Left cardiac atrium (tissue), 4 donors: ENCODE measurements at regions not wholly inside any gene's neighbourhood (a gene's known extent, or its start where the extent isn't known, plus 50 kb on each side); places are given as distances from the start of the nearest gene placed in this dataset.
"Not testable (repeated sequence)": the region's sequence is repeated elsewhere in the genome, so short reads cannot be mapped to it uniquely, and the experiment has no call there.

Source experiments
- ATAC-seq, 2 donors: fragments of 200-7000 bp; cut with Tn5 transposase; one replicate each; pipeline ENCODE4 v1.9.1; 2020; ENCODE audit warnings: mild to moderate bottlenecking in 2 of 2, moderate library complexity in 2 of 2
- DNase-seq: peaks from one replicate; pipeline ENCODE4 v3.0.0-alpha.2; 2020
- intact Hi-C, 2 donors: fragments of 100-400 bp; cut with DNase I; formaldehyde crosslinking; loops; one replicate each; pipeline versions ENCODE4 v1.14.1 to v1.15.1; 2022 to 2023
- donor health status: DM: no; HTN: yes; CAD: no.
- donor health status: DM: no; HTN: yes; CAD: no; lungs with severe emphysema.
- donor health status: DM: yes; HTN: yes; CAD: no.
- donor health status: Dilated cardiomyopathy.

DNA sequence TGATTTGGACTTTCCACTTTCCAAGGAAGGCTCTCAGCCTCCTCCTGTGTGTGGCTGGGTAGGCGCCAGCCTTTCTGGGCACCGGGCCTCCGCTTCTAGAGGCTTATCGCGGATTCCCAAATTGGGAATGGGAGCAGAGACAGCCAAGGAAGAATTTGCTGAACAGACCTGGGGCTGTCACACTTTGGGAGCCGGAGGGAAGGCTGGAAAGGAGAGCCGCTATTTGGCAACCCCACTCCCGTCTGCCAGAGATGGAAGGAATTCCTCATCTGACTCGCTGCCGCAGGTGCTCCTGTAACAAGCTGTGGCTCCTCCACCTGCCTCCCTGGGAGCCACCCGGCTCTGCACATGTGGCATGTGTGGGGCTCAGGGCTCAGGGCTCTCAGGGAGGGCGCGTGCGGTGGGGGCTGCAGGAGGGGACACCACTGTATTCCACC is 50.8 kb upstream of the ECHDC3 start:
- ATAC-seq (peak; percentile 76 to 77), DNase-seq (peak; percentile 36)
- intact Hi-C loops = loop anchor here in 1 of 2 donors (5.0 kb wide), 1 partner anchor 79 kb away; the partner anchor contains the start of gene USP6NL

DNA sequence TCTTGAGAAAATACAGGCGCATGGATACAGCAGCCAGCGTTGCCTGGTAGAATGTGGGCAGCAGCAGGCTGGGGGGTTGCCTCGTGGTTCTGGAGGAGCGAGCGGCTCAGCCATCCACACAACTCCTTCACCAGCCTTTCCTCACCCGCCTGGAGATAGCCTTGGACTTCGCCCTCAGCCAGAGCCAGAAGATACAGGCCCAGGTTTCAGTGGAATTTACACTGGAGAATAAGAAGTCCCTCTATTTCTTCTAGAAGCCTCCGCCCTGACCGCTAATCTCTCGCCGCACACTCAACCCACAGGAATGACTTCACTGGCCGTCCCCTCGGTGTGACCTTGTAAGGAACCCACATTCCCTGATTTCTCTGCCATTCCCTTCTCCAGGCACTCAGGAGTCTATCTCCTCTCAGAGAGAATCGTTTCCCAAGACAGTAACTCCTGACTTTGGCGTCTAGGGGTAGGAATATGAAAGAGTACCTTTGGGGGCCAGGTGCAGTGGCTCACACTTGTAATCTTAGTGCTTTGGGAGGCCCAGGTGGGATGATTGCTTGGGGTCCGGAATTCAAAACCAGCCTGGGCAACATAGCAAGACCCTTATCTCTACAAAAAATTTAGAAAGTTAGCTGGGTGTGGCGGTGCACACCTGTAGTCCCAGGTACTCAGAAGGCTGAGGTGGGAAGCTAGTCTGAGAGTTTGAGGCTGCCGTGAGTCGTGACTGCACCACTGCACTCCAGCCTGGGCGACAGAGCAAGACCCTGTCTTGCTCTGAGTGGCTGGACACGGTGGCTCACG is 52.0 kb upstream of the ECHDC3 start:
- no peak for DNase-seq
- ATAC-seq = no peak
- intact Hi-C loops = loop anchor here in 1 of 2 donors (5.0 kb wide), 1 partner anchor 78 kb away; the partner anchor contains the start of gene USP6NL

DNA sequence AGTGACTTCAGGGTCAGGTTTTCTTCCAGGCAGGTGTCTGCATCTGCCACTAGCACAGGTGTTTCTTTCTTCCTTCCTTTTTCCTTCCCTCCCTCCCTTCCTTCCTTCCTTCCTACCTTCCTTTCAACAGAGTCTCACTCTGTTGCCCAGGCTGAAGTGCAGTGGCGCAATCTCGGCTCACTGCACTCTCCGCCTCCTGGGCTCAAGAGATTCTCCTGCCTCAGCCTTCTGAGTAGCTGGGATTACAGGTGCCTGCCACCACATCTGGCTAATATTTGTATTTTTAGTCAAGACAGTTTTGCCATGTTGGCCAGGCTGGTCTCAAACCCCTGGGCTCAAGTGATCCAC is 53.8 kb upstream of the ECHDC3 start:
- DNase-seq, intact Hi-C loops, ATAC-seq: not testable (repeated sequence)

DNA sequence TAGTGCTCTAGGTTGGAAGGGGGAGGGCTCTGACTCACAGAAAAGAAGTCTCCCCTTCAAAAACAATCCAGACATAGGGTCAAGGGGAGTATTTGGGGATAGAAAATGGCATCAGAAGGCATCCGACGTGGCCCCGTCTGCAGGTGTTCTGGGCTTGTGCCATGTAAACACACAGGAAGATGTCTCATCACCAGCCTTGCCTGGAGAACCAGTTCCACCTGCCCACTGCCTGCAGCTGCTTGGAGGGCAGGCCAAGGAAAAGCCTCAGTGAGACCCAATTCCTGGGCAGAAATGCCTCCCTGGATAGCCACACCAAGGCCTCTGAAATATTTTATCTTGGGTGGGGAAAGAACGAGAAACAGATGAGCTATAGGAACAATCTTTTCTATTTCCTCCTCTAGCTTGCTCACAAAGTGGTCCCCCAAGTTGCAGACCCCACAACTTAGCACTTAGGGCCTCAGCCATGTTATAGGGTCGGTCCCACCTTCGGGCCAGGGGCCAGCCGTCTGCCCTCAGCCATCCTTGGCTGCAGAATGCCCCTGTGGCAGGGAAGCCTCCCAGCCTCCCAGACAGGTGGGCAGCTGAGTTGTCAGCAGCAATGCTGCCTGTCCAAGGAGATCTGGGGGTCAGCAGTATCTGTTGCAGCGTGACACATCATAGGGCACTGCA is 54.3 kb upstream of the ECHDC3 start:
- ATAC-seq (no peak), DNase-seq (no peak)
- intact Hi-C loops = no loop called here

DNA sequence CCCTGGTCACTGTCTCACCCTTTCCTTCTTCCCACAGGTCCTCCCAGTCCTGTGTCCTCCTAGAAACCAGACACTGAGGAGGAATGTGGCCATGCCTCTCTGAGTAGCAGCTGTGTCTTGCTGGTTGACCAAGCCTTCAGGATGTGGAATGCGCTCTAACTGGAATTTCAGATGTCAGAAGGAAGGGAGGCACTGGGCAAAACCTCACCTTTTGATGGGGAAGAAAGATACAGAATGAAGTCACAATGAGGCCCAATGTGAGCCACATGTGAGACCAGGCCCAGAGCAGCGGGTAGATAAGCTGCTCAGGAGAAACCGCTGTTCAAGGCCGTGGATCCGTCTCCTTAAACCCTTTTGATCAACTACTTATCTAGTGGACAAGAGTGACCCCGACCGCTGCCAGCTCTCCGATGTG is 54.8 kb upstream of the ECHDC3 start:
- intact Hi-C loops = no loop called here
- ATAC-seq (no peak), DNase-seq (no peak)

DNA sequence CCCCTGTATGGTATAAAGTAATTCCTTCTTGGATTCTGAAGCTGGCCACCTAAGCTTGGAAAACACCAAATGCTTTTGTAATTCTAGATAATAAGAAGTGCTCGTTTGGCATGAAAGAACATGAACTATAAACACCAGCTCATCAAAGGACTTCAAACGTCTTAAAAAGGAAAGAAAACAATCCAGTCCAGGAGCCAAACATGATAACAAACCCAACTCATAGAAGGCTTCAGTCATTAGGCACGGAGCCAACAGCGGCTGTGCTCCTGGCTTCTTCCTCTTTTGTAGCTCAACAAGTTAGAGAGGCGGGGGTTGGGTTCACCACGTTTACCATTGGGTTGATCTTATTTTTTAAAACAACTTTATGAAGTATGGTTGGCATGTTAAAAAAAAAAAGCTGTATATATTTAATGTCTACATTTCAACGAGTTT is 56.4 kb upstream of the ECHDC3 start:
- peak in 1 of 2 donors; percentile 45 for ATAC-seq
- intact Hi-C loops = no loop called here

DNA sequence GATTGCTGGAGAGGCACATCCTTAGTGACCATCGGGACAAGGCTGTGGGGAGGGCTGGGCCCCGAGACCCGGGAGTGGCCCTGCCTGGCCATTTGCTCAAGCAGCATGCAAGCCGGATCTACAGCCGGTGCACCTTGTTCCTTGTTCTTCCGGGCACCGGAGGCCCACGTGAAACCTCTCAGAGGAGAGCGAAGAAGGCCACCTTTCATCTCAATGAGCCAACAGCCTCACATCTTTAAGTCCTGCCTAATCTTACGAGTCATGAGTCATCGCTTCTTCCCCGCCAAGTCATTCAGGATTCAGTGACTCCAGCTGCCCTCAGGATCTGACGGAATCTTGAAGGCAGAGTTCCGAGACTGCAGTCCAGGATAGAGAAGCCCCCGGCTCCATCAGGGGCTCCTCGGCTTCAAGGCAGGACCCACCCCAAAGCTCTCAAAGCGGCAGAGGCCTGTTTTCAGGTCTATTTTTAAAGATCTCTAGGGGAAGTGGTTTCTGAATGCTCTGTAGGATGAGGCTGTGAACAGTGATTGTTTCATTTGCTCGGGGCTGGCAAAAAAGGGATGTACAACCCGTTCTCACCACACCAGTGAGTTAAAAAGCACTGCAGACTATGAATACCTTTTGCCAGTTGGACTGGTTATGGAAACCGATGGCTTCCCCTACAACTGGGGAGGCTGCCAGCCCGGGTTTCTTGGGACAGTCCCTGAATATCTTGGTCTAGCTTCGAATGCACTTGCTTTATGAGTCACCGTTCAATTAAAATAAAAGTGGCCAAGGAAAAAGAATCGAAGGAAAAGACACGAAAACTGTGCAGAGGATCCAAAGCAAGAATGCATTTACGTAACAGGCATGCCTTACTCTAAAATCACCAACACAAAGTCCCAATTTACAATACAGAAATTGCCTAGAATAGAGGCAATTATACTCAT is 57.2 kb upstream of the ECHDC3 start:
- DNase-seq = peak; percentile 79
- intact Hi-C loops = no loop called here
- peak; percentile 72 to 86 for ATAC-seq

More for the DNA sequence above, 56.4 kb upstream of the ECHDC3 start:
- DNase-seq = peak; percentile 80

DNA sequence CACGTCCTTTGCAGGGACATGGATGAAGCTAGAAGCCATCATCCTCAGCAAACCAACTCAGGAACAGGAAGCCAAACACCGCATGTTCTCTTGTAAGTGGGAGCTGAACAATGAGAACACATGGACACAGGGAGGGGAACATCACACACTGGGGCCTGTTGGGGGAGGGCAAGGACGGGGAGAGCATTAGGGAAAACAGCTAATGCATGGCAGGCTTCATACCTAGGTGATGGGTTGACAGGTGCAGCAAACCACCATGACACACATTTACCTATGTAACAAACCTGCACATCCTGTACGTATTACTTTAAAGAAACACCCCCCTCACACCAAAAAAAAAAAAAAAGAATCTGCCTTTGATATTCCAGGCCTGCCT is 57.9 kb upstream of the ECHDC3 start:
- DNase-seq, intact Hi-C loops, ATAC-seq: not testable (repeated sequence)

DNA sequence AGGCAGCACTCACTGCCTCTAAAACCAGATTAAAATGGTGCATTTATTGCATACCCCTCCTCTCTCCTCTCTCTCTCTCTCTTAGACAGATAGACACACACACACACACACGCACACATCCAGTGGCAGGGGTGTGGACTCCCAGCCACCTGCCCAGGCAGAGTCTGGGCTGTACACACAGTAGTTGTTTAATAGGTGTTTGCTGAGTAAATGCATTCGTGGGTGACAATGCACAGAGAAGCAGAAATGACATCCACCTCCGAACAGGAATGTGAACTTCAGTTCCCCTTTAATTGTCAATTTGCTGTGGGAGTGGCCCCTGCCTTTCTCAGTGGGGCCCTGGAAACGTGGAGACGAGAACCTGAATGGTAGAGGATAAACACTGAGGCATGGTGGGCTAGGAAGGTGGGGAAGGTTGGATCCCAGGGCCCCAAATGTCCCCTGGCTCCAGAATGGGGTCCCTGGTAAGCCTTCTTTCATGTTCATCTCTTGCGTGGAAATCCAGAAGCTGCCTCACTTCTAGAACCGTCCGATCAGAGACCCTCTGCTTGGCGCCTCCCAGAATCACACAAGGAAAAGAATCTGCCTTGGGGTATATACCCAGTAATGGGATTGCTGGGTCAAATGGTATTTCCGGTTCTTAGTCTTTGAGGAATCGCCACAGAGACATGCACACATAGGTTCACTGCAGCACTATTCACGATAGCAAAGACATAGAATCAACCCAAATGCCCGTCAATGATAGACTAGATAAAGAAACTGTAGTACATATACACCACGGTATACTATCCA is 58.5 kb upstream of the ECHDC3 start:
- intact Hi-C loops = no loop called here
- no peak for ATAC-seq
- DNase-seq = no peak

DNA sequence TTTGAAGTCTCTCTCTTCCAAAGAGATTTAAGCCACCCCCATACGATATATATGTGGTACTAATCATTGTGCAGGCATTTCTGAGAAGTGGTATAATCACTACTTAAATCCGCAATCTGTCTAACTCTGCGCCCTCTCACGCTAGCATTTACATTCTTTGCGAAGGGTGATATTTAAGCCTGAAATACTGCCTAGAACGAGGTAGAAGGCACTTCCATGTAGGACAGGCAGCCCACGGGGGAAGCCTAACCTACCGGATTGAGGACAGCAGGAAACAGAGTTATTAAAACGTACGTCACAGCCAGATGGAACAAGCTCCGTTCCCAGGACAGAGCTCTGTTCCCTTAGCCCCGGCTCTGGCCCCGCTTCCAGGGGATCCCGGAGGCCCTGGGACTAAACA is 59.3 kb upstream of the ECHDC3 start:
- ATAC-seq = no peak
- intact Hi-C loops = no loop called here

DNA sequence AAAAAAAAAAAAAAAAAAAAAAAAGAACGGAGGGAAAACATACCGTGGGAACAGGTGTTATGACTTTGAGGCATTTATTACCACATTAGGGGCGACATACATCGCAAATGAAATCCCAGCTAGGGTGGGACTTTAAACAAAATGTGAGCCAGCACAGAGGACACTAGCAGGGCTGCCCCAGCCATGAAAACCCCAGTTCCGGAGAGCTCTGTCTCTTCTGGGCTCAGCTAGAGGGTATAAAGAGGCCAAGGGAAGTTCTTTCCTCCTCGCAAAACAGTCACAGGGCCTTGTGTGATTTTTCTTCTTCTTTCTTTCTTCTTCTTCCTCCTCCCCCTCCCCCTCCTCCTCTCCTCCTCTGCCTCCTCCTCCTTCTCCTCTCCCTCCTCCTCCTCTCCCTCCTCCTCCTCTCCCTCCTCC is 59.9 kb upstream of the ECHDC3 start:
- intact Hi-C loops = no loop called here
- ATAC-seq = no peak
- DNase-seq = no peak

More for the DNA sequence above, 59.3 kb upstream of the ECHDC3 start:
- no peak for DNase-seq

DNA sequence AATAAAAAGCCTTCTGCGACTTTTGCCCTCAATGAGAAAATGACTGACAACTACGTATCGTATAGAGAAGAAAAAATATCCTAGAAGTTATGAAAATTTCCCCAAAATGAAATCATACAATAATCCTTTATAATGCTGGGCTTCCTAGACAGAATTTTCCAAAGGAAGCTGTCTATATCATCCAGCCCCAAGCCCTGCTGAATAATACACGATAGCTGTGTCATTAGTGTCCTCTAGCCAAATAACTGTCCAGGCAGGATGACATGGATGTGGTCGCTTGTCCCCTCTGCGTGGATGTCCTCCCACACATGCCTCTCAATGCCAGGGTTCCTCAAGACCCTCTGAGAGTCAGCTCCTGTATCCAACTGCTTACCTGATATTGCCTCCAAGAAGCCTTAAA is 61.7 kb upstream of the ECHDC3 start:
- ATAC-seq (no peak), DNase-seq (no peak)
- intact Hi-C loops = no loop called here

DNA sequence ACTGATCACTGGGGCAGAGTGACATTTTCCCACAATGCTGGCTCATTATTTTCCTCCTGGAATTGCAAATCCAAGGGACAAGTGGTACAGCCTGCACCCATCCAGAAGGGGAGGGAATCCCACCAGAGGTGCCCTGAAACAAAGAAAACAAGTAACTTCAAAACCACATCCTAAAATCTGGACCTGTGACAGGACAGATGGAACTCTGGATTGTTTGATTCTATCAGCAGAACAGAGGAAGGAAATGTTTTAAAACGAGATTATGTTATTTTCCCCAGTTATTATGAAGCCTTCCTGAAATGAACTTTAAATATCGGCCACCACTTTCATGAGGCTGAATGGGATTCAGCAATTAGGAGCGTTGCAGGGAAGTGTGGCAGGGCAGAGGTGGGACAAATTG is 62.2 kb upstream of the ECHDC3 start:
- DNase-seq = no peak
- ATAC-seq = no peak
- intact Hi-C loops = no loop called here

DNA sequence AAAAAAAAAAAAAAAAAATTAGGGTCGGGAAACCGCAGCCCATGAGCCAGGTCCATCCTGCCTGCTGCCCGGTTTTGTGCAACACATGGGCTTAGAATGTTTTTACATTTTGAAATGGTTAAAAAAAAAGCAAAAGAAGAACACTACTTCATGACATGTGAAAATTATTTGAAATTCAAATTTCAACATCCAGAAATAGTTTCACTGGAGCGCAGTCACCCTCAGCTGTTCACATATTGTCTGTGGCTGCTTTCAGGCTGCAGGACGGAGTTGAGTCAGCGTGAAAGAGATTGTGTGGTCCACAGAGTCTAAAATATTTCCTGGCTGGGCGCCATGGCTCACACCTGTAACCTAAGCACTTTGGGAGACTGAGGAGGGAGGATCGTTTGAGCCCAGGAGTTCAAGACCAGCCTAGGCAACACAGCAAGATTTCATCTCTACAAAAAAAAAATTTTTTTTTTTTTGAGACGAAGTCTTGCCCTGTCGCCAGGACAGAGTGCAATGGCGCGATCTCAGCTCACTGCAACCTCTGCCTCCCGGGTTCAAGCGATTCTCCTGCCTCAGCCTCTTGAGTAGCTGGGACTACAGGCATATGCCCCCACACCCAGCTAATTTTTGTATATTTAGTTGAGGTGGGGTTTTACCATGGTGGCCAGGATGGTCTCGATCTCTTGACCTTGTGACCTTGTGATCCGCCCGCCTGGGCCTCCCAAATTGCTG is 63.9 kb upstream of the ECHDC3 start:
- ATAC-seq (no peak), DNase-seq (no peak)
- intact Hi-C loops = no loop called here

DNA sequence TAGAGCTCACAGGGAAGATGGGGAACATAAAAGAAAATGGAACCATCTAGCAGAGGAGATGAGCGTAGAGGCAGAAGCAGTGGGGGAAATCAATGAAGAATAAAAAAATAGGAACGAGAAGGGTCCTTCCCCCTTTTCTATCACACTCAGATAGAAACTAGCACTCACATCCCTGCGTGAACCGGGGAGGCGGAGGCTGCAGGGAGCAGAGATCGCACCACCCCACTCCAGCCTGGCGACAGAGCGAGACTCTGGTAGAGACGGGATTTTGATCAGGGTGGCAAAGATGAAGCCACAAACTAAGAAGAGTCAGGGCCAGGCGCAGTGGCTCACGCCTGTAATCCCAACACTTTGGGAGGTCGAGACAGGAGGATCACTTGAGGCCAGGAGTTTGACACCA is 64.7 kb upstream of the ECHDC3 start:
- DNase-seq (no peak), ATAC-seq (no peak)
- intact Hi-C loops = no loop called here

DNA sequence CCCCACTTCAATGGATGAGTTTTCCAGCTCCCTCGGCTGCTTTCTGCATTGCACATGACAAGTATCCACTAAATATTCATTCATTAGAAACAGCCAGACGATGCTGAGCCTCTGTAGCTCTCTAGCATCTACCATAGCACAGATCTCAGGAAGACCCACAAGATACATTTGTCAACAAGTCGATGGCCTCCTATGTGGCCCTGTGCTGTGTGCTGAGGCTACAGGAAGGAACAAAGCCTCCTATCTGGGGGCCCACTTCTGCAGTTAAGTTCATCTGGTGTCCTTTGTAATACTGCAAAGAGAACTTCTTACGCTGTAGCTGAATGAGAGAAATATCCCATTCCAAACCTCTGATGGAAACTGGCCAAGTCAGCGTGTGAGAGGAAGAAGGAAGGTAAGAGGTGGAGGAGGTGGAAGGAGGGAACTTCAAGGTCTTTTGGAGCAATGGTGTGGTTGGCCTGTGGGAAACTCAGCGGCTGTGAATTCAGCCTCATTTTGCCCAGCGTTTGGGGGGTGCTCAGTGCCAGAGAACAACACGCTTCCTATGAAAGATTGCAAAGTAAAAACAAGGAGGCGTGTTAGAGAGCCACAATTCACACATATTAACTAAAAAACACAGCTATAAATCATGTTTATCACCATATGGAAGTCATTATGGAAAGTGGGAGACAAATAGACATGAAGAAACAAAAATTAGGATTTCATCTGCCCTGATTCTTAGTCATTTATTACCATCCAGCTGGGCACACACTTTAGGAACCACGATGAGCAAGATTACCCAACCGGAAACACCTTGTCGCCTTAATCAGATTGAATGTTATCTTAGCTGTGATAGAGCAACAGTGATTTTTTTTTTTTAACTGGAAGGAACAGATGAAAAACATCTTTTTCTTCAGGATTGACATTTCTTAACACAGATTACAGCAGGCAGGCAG is 62.2 kb upstream of the USP6NL start:
- ATAC-seq = no peak
- intact Hi-C loops = no loop called here
- no peak for DNase-seq

DNA sequence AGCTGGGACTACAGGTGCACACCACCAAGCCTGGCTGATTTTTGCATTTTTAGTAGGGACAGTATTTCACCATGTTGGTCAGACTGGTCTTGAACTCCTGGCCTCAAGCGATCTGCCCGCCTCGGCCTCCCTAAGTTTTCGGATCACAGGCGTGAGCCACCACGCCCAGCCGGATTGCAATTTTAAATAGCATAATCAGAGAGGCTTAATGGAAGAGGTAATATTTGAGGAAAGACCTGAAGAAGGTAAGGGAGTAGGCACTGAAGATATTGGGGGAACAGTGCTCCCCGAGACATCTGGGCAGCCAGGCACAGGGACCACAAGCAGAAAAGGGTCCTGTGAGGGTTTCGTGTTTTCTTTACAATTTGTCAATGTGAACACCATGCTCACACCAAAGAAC is 61.4 kb upstream of the USP6NL start:
- intact Hi-C loops = no loop called here
- ATAC-seq = no peak
- no peak for DNase-seq
